H1 (cell line): ENCODE measurements at regions not wholly inside any gene's neighbourhood (a gene's known extent, or its start where the extent isn't known, plus 50 kb on each side); places are given as distances from the start of the nearest gene placed in this dataset.

ENCODE experiments used
- CTCF ChIA-PET: fragments of 300-600 bp; sonication (Branson Sonifier 250); formaldehyde crosslinking; loops from one replicate; lab custom pipeline; 2021; ENCODE audit not compliant: partially characterized antibody; lab: Charles Lee
- POLR2A ChIA-PET: fragments of 300-600 bp; sonication (Branson Sonifier 250); formaldehyde crosslinking; loops from one replicate; lab custom pipeline; 2021; ENCODE audit warnings: inconsistent platforms; ENCODE audit not compliant: partially characterized antibody; lab: Charles Lee
- DNase-seq, 2 experiments: peaks; one replicate each; pipeline versions ENCODE4 v3.0.0 to v3.0.0-alpha.2; 2010 to 2022; ENCODE audit warnings: low spot score in 2 of 2, low read depth in 1 of 2, mixed read lengths in 1 of 2
- FAIRE-seq: peaks from 2 replicates; lab custom pipeline; 2011; peaks lifted over from hg19 to GRCh38; lab: Jason Lieb, UNC
- H2AFZ ChIP-seq: 2 replicates; pipeline ENCODE4 v1.8.1; 2012; ENCODE audit warnings: low read length, inconsistent platforms
- H2AK5ac ChIP-seq: 2 replicates; pipeline ENCODE4 v1.6.1; 2013; ENCODE audit warnings: low read depth, low read length
- H2BK120ac ChIP-seq: replicated peaks from 2 replicates; pipeline ENCODE3; 2013; ENCODE audit warnings: low read depth, low read length, inconsistent platforms
- H2BK12ac ChIP-seq: 2 replicates; pipeline ENCODE4 v1.6.1; 2013; ENCODE audit warnings: low read depth, low read length
- H2BK15ac ChIP-seq: 2 replicates; pipeline ENCODE4 v1.6.1; 2013; ENCODE audit warnings: low read length
- H2BK20ac ChIP-seq: 2 replicates; pipeline ENCODE4 v1.6.1; 2013; ENCODE audit warnings: low read length
- H2BK5ac ChIP-seq: 2 replicates; pipeline ENCODE4 v1.6.1; 2013; ENCODE audit warnings: low read depth, low read length
- H3K14ac ChIP-seq: 2 replicates; pipeline ENCODE4 v1.6.1; 2013; ENCODE audit warnings: inconsistent platforms; ENCODE audit not compliant: insufficient read length
- H3K18ac ChIP-seq: 2 replicates; pipeline ENCODE4 v1.6.1; 2013; ENCODE audit warnings: low read length; ENCODE audit errors: extremely low read depth
- H3K23ac ChIP-seq: 2 replicates; pipeline ENCODE4 v1.6.1; 2013; ENCODE audit warnings: inconsistent platforms; ENCODE audit not compliant: insufficient read length
- H3K23me2 ChIP-seq: 2 replicates; pipeline ENCODE4 v1.6.1; 2013; ENCODE audit warnings: low read depth, low read length
- H3K27ac ChIP-seq: 2 replicates; pipeline ENCODE4 v1.6.1; 2011; ENCODE audit warnings: low read depth, low read length, inconsistent platforms
- H3K27me3 ChIP-seq, 4 experiments: replicated peaks in 1 of 4; 1 replicate in 1 of 4; 2 replicates in 3 of 4; pipeline versions ENCODE4 v1.6.1 to v1.8.1; 2011 to 2013; ENCODE audit warnings: low read length in 3 of 4, mild to moderate bottlenecking in 3 of 4, inconsistent platforms in 2 of 4, mixed read lengths in 2 of 4, moderate library complexity in 1 of 4; ENCODE audit not compliant: control insufficient read depth in 3 of 4, insufficient read depth in 3 of 4; ENCODE audit errors: extremely low read depth in 1 of 4
- H3K36me3 ChIP-seq, 4 experiments: 2 replicates each; pipeline versions ENCODE4 v1.6.1 to v1.8.1; 2011 to 2013; ENCODE audit warnings: mild to moderate bottlenecking in 4 of 4, low read length in 3 of 4, moderate library complexity in 2 of 4, control low read depth in 1 of 4, inconsistent platforms in 1 of 4; ENCODE audit not compliant: insufficient read depth in 4 of 4, control insufficient read depth in 2 of 4
- H3K4ac ChIP-seq: replicated peaks from 2 replicates; pipeline ENCODE3; 2013; ENCODE audit warnings: low read length, low read depth, mixed read lengths, inconsistent platforms; ENCODE audit not compliant: insufficient read length
- H3K4me1 ChIP-seq, 4 experiments: replicated peaks in 1 of 4; 1 replicate in 1 of 4; 2 replicates in 3 of 4; pipeline versions ENCODE4 v1.6.1 to v1.8.1; 2011 to 2013; ENCODE audit warnings: low read length in 3 of 4, inconsistent platforms in 2 of 4, mixed read lengths in 1 of 4; ENCODE audit not compliant: insufficient read depth in 4 of 4, control insufficient read depth in 3 of 4
- H3K4me2 ChIP-seq, 2 experiments: 2 replicates each; pipeline versions ENCODE4 v1.6.1 to v1.8.1; 2011 to 2013; ENCODE audit warnings: low read depth in 2 of 2, low read length in 2 of 2, control low read depth in 1 of 2, inconsistent platforms in 1 of 2, mild to moderate bottlenecking in 1 of 2; ENCODE audit not compliant: insufficient read depth in 1 of 2
- H3K4me3 ChIP-seq, 4 experiments: fragments of 200-600, 300-600 bp in 1 of 4; sonication (generic), shearing (Covaris generic), sonication (Bioruptor Twin) in 1 of 4; 2 replicates each; pipeline versions ENCODE4 v1.5.1 to v1.8.1; 2011 to 2016; ENCODE audit warnings: low read length in 4 of 4, low read depth in 3 of 4, control low read depth in 2 of 4, inconsistent platforms in 2 of 4, mild to moderate bottlenecking in 2 of 4, mixed read lengths in 1 of 4, moderate library complexity in 1 of 4; ENCODE audit not compliant: insufficient read depth in 2 of 4; ENCODE audit errors: extremely low read depth in 1 of 4
- H3K56ac ChIP-seq: replicated peaks from 2 replicates; pipeline ENCODE3; 2013; ENCODE audit warnings: low read depth, mild to moderate bottlenecking, mixed read lengths, low read length, inconsistent platforms; ENCODE audit not compliant: insufficient read length
- H3K79me1 ChIP-seq: 2 replicates; pipeline ENCODE4 v1.6.1; 2013; ENCODE audit warnings: low read depth, low read length, control low read depth
- H3K79me2 ChIP-seq, 2 experiments: 2 replicates each; pipeline versions ENCODE4 v1.6.1 to v1.8.1; 2012 to 2013; ENCODE audit warnings: low read length in 2 of 2, mild to moderate bottlenecking in 2 of 2, inconsistent platforms in 1 of 2; ENCODE audit not compliant: insufficient read depth in 2 of 2, control insufficient read depth in 1 of 2
- H3K9ac ChIP-seq, 4 experiments: replicated peaks in 1 of 4; 1 replicate in 1 of 4; 2 replicates in 3 of 4; pipeline versions ENCODE4 v1.6.1 to v1.8.1; 2011 to 2013; ENCODE audit warnings: low read depth in 3 of 4, low read length in 3 of 4, control low read depth in 2 of 4, mild to moderate bottlenecking in 2 of 4, moderate library complexity in 2 of 4, inconsistent platforms in 1 of 4; ENCODE audit errors: extremely low read depth in 1 of 4
- H3K9me3 ChIP-seq, 2 experiments: 2 replicates each; pipeline versions ENCODE4 v1.6.1 to v1.8.1; 2012 to 2013; ENCODE audit warnings: mild to moderate bottlenecking in 2 of 2, moderate library complexity in 2 of 2, control low read depth in 1 of 2, inconsistent platforms in 1 of 2, low read depth in 1 of 2, low read length in 1 of 2, mixed read lengths in 1 of 2; ENCODE audit not compliant: insufficient read depth in 2 of 2
- H4K20me1 ChIP-seq, 2 experiments: replicated peaks in 1 of 2; 2 replicates each; pipeline versions ENCODE3 to v1.8.1; 2011 to 2013; ENCODE audit warnings: inconsistent platforms in 2 of 2, low read length in 2 of 2, mild to moderate bottlenecking in 1 of 2; ENCODE audit not compliant: insufficient read depth in 2 of 2, control insufficient read depth in 1 of 2
- H4K5ac ChIP-seq: 2 replicates; pipeline ENCODE4 v1.6.1; 2013; ENCODE audit warnings: low read length, low read depth, mixed read lengths, inconsistent platforms; ENCODE audit not compliant: insufficient read length
- H4K8ac ChIP-seq: 2 replicates; pipeline ENCODE4 v1.8.0; 2013; ENCODE audit warnings: mild to moderate bottlenecking, moderate library complexity, low read length, inconsistent platforms; ENCODE audit not compliant: insufficient read depth; ENCODE audit errors: extremely low read depth
- H4K91ac ChIP-seq: replicated peaks from 2 replicates; pipeline ENCODE3; 2013; ENCODE audit warnings: low read length, mixed read lengths, inconsistent platforms; ENCODE audit not compliant: insufficient read length
- BACH1 ChIP-seq: IDR thresholded peaks from 2 replicates; pipeline ENCODE4 v1.6.1; 2012; ENCODE audit warnings: low read length, improper control_type of control experiment
- BCL11A ChIP-seq, 2 experiments: IDR thresholded peaks; one replicate each; pipeline ENCODE4 v1.6.1; 2011; ENCODE audit warnings: low read depth in 2 of 2, low read length in 2 of 2, mild to moderate bottlenecking in 2 of 2
- CBX8 ChIP-seq: fragments of 300-800, 300-1000 bp; sonication (generic); IDR thresholded peaks from 2 replicates; pipeline ENCODE4 v1.7.1; 2016; ENCODE audit warnings: low read depth, low read length, borderline replicate concordance
- CHD1 ChIP-seq: IDR thresholded peaks from 2 replicates; pipeline ENCODE4 v1.6.1; 2012; ENCODE audit warnings: low read depth, low read length, improper control_type of control experiment
- CHD2 ChIP-seq: IDR thresholded peaks from 2 replicates; pipeline ENCODE4 v1.6.1; 2012; ENCODE audit warnings: low read length, improper control_type of control experiment
- E2F6 ChIP-seq: IDR thresholded peaks from 2 replicates; pipeline ENCODE4 v1.6.1; 2012; ENCODE audit warnings: inconsistent platforms
- EZH2 ChIP-seq: fragments of 200-600 bp; sonication (generic); IDR thresholded peaks from 2 replicates; pipeline ENCODE4 v1.7.1; 2012; ENCODE audit warnings: low read depth, mild to moderate bottlenecking, moderate library complexity, low read length, inconsistent platforms; ENCODE audit not compliant: severe bottlenecking
- GABPA ChIP-seq: IDR thresholded peaks from 2 replicates; pipeline ENCODE4 v1.6.1; 2011; ENCODE audit warnings: mild to moderate bottlenecking, low read length, moderate library complexity, borderline replicate concordance; ENCODE audit not compliant: insufficient read depth
- KDM4A ChIP-seq: IDR thresholded peaks from one replicate; pipeline ENCODE4 v1.7.1; 2012; ENCODE audit warnings: low read depth, mild to moderate bottlenecking, moderate library complexity, low read length, inconsistent platforms; ENCODE audit not compliant: severe bottlenecking
- POLR2AphosphoS5 ChIP-seq: IDR thresholded peaks from 2 replicates; pipeline ENCODE4 v1.6.1; 2011; ENCODE audit warnings: low read depth, low read length
- SP1 ChIP-seq: IDR thresholded peaks from 2 replicates; pipeline ENCODE4 v1.6.1; 2011; ENCODE audit warnings: low read depth, low read length
- SRF ChIP-seq: IDR thresholded peaks from 2 replicates; pipeline ENCODE4 v1.6.1; 2011; ENCODE audit warnings: mild to moderate bottlenecking, low read depth, low read length, moderate library complexity
- SUZ12 ChIP-seq: fragments of 200-600 bp; sonication (generic); IDR thresholded peaks from 2 replicates; pipeline ENCODE4 v1.6.1; 2012; ENCODE audit warnings: mild to moderate bottlenecking, inconsistent platforms, low read length, moderate library complexity, mixed read lengths
- TAF7 ChIP-seq: optimal IDR thresholded peaks from 2 replicates; pipeline ENCODE3; 2011; ENCODE audit warnings: low read depth, mild to moderate bottlenecking, inconsistent platforms, low read length, moderate library complexity, borderline replicate concordance
- TBP ChIP-seq: IDR thresholded peaks from 2 replicates; pipeline ENCODE4 v1.6.1; 2011; ENCODE audit warnings: low read depth, low read length, improper control_type of control experiment
- WGBS, 2 experiments: shearing (Covaris generic) in 1 of 2; methylation state at CpG; one replicate each; pipeline versions ENCODE4 v1.1.6 to v1.1.7; 2013 to 2015; ENCODE audit warnings: low lambda C conversion rate in 2 of 2, mixed read lengths in 2 of 2, inconsistent platforms in 1 of 2, low coverage in 1 of 2, missing lambda C conversion rate in 1 of 2; ENCODE audit not compliant: insufficient replicate concordance in 2 of 2, insufficient coverage in 1 of 2, insufficient read length in 1 of 2; ENCODE audit errors: extremely low coverage in 1 of 2, missing lambda C conversion rate in 1 of 2; 5-methylcytosine and 5-hydroxymethylcytosine counted together

GRCh38 chr6:163808231-163808630, 393.7 kb downstream of the QKI start:
- POLR2A ChIA-PET, result no interaction called here
- no peaks in the 10 kb centered on the region for H3K79me1 ChIP-seq
- TF ChIP-seq E2F6 (no peak), KDM4A (no peak), GABPA (no peak), CHD1 (no peak), EZH2 (no peak), CBX8 (no peak), BCL11A (IDR thresholded peaks at IDR 0.05; ENCODE audit: low read depth in 2 of 2, low read length in 2 of 2) (no peak), SP1 (no peak), TBP (no peak), SRF (no peak), SUZ12 (no peak), TAF7 (no peak), BACH1 (no peak), CHD2 (no peak), POLR2AphosphoS5 (no peak)

More at GRCh38 chr6:163808231-163808630, 393.7 kb downstream of the QKI start:
- H3K36me3 ChIP-seq, result no peaks in the 10 kb centered on the region
- H4K5ac ChIP-seq, result no peak overlapping the region
- H3K18ac ChIP-seq, result no peak overlapping the region
- no peaks in the 10 kb centered on the region for H3K9me3 ChIP-seq
- no peak overlapping the region for H3K4me3 ChIP-seq
- H3K4me1 ChIP-seq, result peaks cover 0 to 5% (median 0%) of the 10 kb centered on the region in 4 experiments; a peak in 1 of 7 replicates
- H2AFZ ChIP-seq, result no peak overlapping the region
- no peak overlapping the region for H3K4me2 ChIP-seq
- no peak overlapping the region for H3K4ac ChIP-seq
- H3K27ac ChIP-seq, result no peak overlapping the region
- no peaks in the 10 kb centered on the region; the same call in 1 of the 2 replicates for H3K23me2 ChIP-seq
- no peak overlapping the region for H2BK12ac ChIP-seq
- no peak overlapping the region for H3K56ac ChIP-seq
- no peak overlapping the region for H2BK20ac ChIP-seq
- no peak overlapping the region for H2BK5ac ChIP-seq
- no peak overlapping the region for H4K91ac ChIP-seq
- WGBS, 2 experiments, result 94% methylated on average over 6 of the region's 6 CpGs; no CpG with 5 or more reads in 1 of the 2 experiments
- DNase-seq, result no peak
- CTCF ChIA-PET, result no interaction called here
- no peak overlapping the region for H3K23ac ChIP-seq
- H2BK15ac ChIP-seq, result no peak overlapping the region
- no peak for FAIRE-seq
- peaks cover 0 to 1% (median 0%) of the 10 kb centered on the region in 4 experiments; a peak in 1 of 7 replicates for H3K27me3 ChIP-seq
- no peak overlapping the region for H2AK5ac ChIP-seq
- no peaks in the 10 kb centered on the region for H3K79me2 ChIP-seq
- no peak overlapping the region for H3K9ac ChIP-seq
- no peak overlapping the region for H3K14ac ChIP-seq
- H4K8ac ChIP-seq, result no peak overlapping the region
- no peak overlapping the region for H2BK120ac ChIP-seq
- H4K20me1 ChIP-seq, result no peaks in the 10 kb centered on the region
